ENCODE measurements at regions not wholly inside any gene's neighbourhood (a gene's known extent, or its start where the extent isn't known, plus 50 kb on each side); places are given as distances from the start of the nearest gene placed in this dataset.

- Histone ChIP-seq H3K4me3 (no peak overlapping the region), H3K4me2 (no peak overlapping the region), H4K20me1 (replicated peaks; ENCODE audit: insufficient read depth) (no peaks in the 10 kb centered on the region), H3K27me3 (ENCODE audit: insufficient read depth) (no peaks in the 10 kb centered on the region), H2AFZ (peak overlapping the region; percentile 33), H3K36me3 (ENCODE audit: insufficient read depth) (no peaks in the 10 kb centered on the region), H3K27ac (ENCODE audit: low read depth) (no peak overlapping the region), H3K9me2 (ENCODE audit: insufficient read depth) (no peaks in the 10 kb centered on the region; the same call in none of the 2 replicates), H3F3A (replicated peaks; ENCODE audit: low read depth) (no peaks in the 10 kb centered on the region), H3K79me2 (replicated peaks; ENCODE audit: insufficient read depth) (no peaks in the 10 kb centered on the region), H3K4me1 (ENCODE audit: insufficient read depth) (peaks cover 39% of the 10 kb centered on the region)
- H3K9me3 Mint-ChIP-seq: no peaks in the 10 kb centered on the region; the same call in 2 of the 3 replicates
- no peak overlapping the region for H3K27ac Mint-ChIP-seq
- ATAC-seq: no peak
- H3K4me1 Mint-ChIP-seq: peaks cover 27% of the 10 kb centered on the region
- TF ChIP-seq EZH2phosphoT487 (IDR thresholded peaks at IDR 0.05; ENCODE audit: unreplicated experiment): no peak
- TF ChIP-seq CTCF (conservative IDR thresholded peaks at IDR 0.05; ENCODE audit: low read depth in 2 of 2): no peak
- no peak for TF ChIP-seq CREB1 (CRISPR knock-in tag; IDR thresholded peaks at IDR 0.05; ENCODE audit: low read depth)
- no peak for TF ChIP-seq STAT1 (IDR thresholded peaks at IDR 0.05; ENCODE audit: unreplicated experiment)
- TF ChIP-seq ZNF114 (CRISPR knock-in tag; IDR thresholded peaks at IDR 0.05): no peak
- H3K36me3 Mint-ChIP-seq (ENCODE audit: low read depth): no peaks in the 10 kb centered on the region; the same call in 2 of the 3 replicates
- peaks cover 4% of the 10 kb centered on the region for H3K27me3 Mint-ChIP-seq (ENCODE audit: insufficient read depth, low read depth, poor library complexity)
- no peak overlapping the region for H3K4me3 Mint-ChIP-seq
- no peak for DNase-seq (ENCODE audit: low spot score)
Observed at GRCh38 chr2:190794377-190794776, 86.2 kb upstream of the GLS start.

- Histone ChIP-seq H3K4me3 (no peak overlapping the region), H3F3A (replicated peaks; ENCODE audit: low read depth) (no peaks in the 10 kb centered on the region), H3K79me2 (replicated peaks; ENCODE audit: insufficient read depth) (no peaks in the 10 kb centered on the region), H3K27ac (ENCODE audit: low read depth) (no peak overlapping the region), H3K36me3 (ENCODE audit: insufficient read depth) (no peaks in the 10 kb centered on the region), H3K4me2 (no peak overlapping the region), H3K4me1 (ENCODE audit: insufficient read depth) (peaks cover 39% of the 10 kb centered on the region), H3K9me2 (ENCODE audit: insufficient read depth) (no peaks in the 10 kb centered on the region; the same call in none of the 2 replicates), H4K20me1 (replicated peaks; ENCODE audit: insufficient read depth) (no peaks in the 10 kb centered on the region), H2AFZ (peak overlapping the region; percentile 33), H3K27me3 (ENCODE audit: insufficient read depth) (no peaks in the 10 kb centered on the region)
- Mint-ChIP-seq H3K27me3 (ENCODE audit: insufficient read depth, low read depth, poor library complexity) (peaks cover 4% of the 10 kb centered on the region), H3K4me3 (no peak overlapping the region), H3K9me3 (no peaks in the 10 kb centered on the region; the same call in 2 of the 3 replicates), H3K27ac (no peak overlapping the region), H3K4me1 (peaks cover 27% of the 10 kb centered on the region), H3K36me3 (ENCODE audit: low read depth) (no peaks in the 10 kb centered on the region; the same call in 2 of the 3 replicates)
- TF ChIP-seq NANOG (IDR thresholded peaks at IDR 0.05; ENCODE audit: borderline replicate concordance): no peak
- DNase-seq (ENCODE audit: low spot score) (no peak), ATAC-seq (no peak)
Observed at GRCh38 chr2:190794790-190795189, 85.8 kb upstream of the GLS start.

GRCh38 chr2:190795686-190796085 lies 84.9 kb upstream of the GLS start:
- Histone ChIP-seq H3F3A (replicated peaks; ENCODE audit: low read depth) (no peaks in the 10 kb centered on the region), H3K36me3 (ENCODE audit: insufficient read depth) (no peaks in the 10 kb centered on the region), H3K27ac (ENCODE audit: low read depth) (no peak overlapping the region), H2AFZ (no peak overlapping the region), H3K4me1 (ENCODE audit: insufficient read depth) (peaks cover 38% of the 10 kb centered on the region), H3K4me2 (no peak overlapping the region), H3K79me2 (replicated peaks; ENCODE audit: insufficient read depth) (no peaks in the 10 kb centered on the region), H3K9me2 (ENCODE audit: insufficient read depth) (no peaks in the 10 kb centered on the region; the same call in none of the 2 replicates), H3K4me3 (no peak overlapping the region), H4K20me1 (replicated peaks; ENCODE audit: insufficient read depth) (no peaks in the 10 kb centered on the region), H3K27me3 (ENCODE audit: insufficient read depth) (no peaks in the 10 kb centered on the region)
- no peaks in the 10 kb centered on the region; the same call in 2 of the 3 replicates for H3K9me3 Mint-ChIP-seq
- peaks cover 30% of the 10 kb centered on the region for H3K4me1 Mint-ChIP-seq
- no peak overlapping the region for H3K4me3 Mint-ChIP-seq
- DNase-seq (ENCODE audit: low spot score) (no peak), ATAC-seq (no peak)
- peaks cover 4% of the 10 kb centered on the region for H3K27me3 Mint-ChIP-seq (ENCODE audit: insufficient read depth, low read depth, poor library complexity)
- H3K36me3 Mint-ChIP-seq (ENCODE audit: low read depth): no peaks in the 10 kb centered on the region; the same call in 2 of the 3 replicates
- no peak overlapping the region for H3K27ac Mint-ChIP-seq
- TF ChIP-seq POLR2AphosphoS5 (IDR thresholded peaks at IDR 0.05; ENCODE audit: low read depth) (no peak), CREB1 (CRISPR knock-in tag; IDR thresholded peaks at IDR 0.05; ENCODE audit: low read depth) (no peak), CTCF (conservative IDR thresholded peaks at IDR 0.05; ENCODE audit: low read depth in 2 of 2) (no peak), STAT1 (IDR thresholded peaks at IDR 0.05; ENCODE audit: unreplicated experiment) (no peak), ZNF331 (CRISPR knock-in tag; IDR thresholded peaks at IDR 0.05; ENCODE audit: low read depth) (no peak), JUNB (IDR thresholded peaks at IDR 0.05; ENCODE audit: unreplicated experiment) (no peak)

Data from GM23338 (cell line).